T-helper 2 cell (primary cell): ENCODE measurements at regions not wholly inside any gene's neighbourhood (a gene's known extent, or its start where the extent isn't known, plus 50 kb on each side); places are given as distances from the start of the nearest gene placed in this dataset.
A peak's percentile ranks its signal among the peaks of the same experiment; 100 is the strongest.

Experiments
- DNase-seq, 5 experiments: peaks; one replicate each; pipeline versions ENCODE4 v3.0.0 to v3.0.0-alpha.2; 2012 to 2022

- no peak for DNase-seq
Measured at GRCh38 chrX:39452401-39452800, 645.4 kb downstream of the BCOR start.

GRCh38 chrX:39453889-39454621, 643.7 kb downstream of the BCOR start:
- no peak for DNase-seq

- no peak for DNase-seq
Measured at GRCh38 chrX:39456894-39457604, 640.7 kb downstream of the BCOR start.

GRCh38 chrX:39458779-39459178, 639.0 kb downstream of the BCOR start:
- no peak for DNase-seq

- no peak for DNase-seq
Measured at GRCh38 chrX:39459204-39459603, 638.6 kb downstream of the BCOR start.

GRCh38 chrX:39459952-39460351, 637.8 kb downstream of the BCOR start:
- DNase-seq: no peak

GRCh38 chrX:39460499-39460898, 637.3 kb downstream of the BCOR start:
- DNase-seq: no peak

- DNase-seq: no peak
Measured at GRCh38 chrX:39462835-39463234, 634.9 kb downstream of the BCOR start.

- no peak for DNase-seq
Measured at GRCh38 chrX:39464253-39464652, 633.5 kb downstream of the BCOR start.

- no peak for DNase-seq
Measured at GRCh38 chrX:39465467-39465866, 632.3 kb downstream of the BCOR start.

- DNase-seq: no peak
Measured at GRCh38 chrX:39465906-39466305, 631.9 kb downstream of the BCOR start.

- no peak for DNase-seq
Measured at GRCh38 chrX:39469126-39469525, 628.6 kb downstream of the BCOR start.

GRCh38 chrX:39470588-39471407, 627.0 kb downstream of the BCOR start:
- DNase-seq: no peak

GRCh38 chrX:39472161-39472560, 625.6 kb downstream of the BCOR start:
- DNase-seq: no peak

GRCh38 chrX:39473812-39474211, 623.9 kb downstream of the BCOR start:
- no peak for DNase-seq

GRCh38 chrX:39475372-39475771, 622.4 kb downstream of the BCOR start:
- no peak for DNase-seq

- no peak for DNase-seq
Measured at GRCh38 chrX:39476604-39477021, 621.1 kb downstream of the BCOR start.

- DNase-seq: no peak
Measured at GRCh38 chrX:39477031-39477761, 620.6 kb downstream of the BCOR start.

GRCh38 chrX:39477762-39478120, 620.0 kb downstream of the BCOR start:
- peak in 2 of 5 experiments; percentile 7 to 14 for DNase-seq

- no peak for DNase-seq
Measured at GRCh38 chrX:39479856-39480255, 617.9 kb downstream of the BCOR start.

GRCh38 chrX:39480963-39481362, 616.8 kb downstream of the BCOR start:
- no peak for DNase-seq

GRCh38 chrX:39481621-39482020, 616.1 kb downstream of the BCOR start:
- DNase-seq: no peak
